H9 (cell line): ENCODE measurements at regions not wholly inside any gene's neighbourhood (a gene's known extent, or its start where the extent isn't known, plus 50 kb on each side); places are given as distances from the start of the nearest gene placed in this dataset.

Experiments
- DNase-seq: peaks from one replicate; pipeline ENCODE4 v3.0.0-alpha.2; 2017
- H2AFZ ChIP-seq: one replicate; pipeline ENCODE4 v1.6.1; 2013; ENCODE audit warnings: mild to moderate bottlenecking, low read length, control low read depth, moderate library complexity
- H2AK5ac ChIP-seq: 2 replicates; pipeline ENCODE4 v1.6.1; 2013; ENCODE audit warnings: low read length, control low read depth, mixed read lengths; ENCODE audit not compliant: insufficient read length
- H2BK120ac ChIP-seq: one replicate; pipeline ENCODE4 v1.6.1; 2013; ENCODE audit warnings: low read depth, mild to moderate bottlenecking, low read length, control low read depth, inconsistent platforms; ENCODE audit not compliant: poor library complexity, severe bottlenecking
- H2BK12ac ChIP-seq: 2 replicates; pipeline ENCODE4 v1.6.1; 2013; ENCODE audit warnings: low read length, control low read depth, mixed read lengths, low read depth; ENCODE audit not compliant: insufficient read length
- H2BK15ac ChIP-seq: 2 replicates; pipeline ENCODE4 v1.6.1; 2013; ENCODE audit warnings: low read depth, low read length, control low read depth
- H2BK20ac ChIP-seq: one replicate; pipeline ENCODE4 v1.6.1; 2013; ENCODE audit warnings: low read depth, mild to moderate bottlenecking, low read length, control low read depth, inconsistent platforms; ENCODE audit not compliant: poor library complexity, severe bottlenecking
- H2BK5ac ChIP-seq: 2 replicates; pipeline ENCODE4 v1.6.1; 2013; ENCODE audit warnings: low read length, control low read depth, mixed read lengths; ENCODE audit not compliant: insufficient read length
- H3K14ac ChIP-seq: 2 replicates; pipeline ENCODE4 v1.6.1; 2013; ENCODE audit warnings: low read length, control low read depth; ENCODE audit not compliant: insufficient read depth
- H3K18ac ChIP-seq: 2 replicates; pipeline ENCODE4 v1.6.1; 2013; ENCODE audit warnings: low read depth, mild to moderate bottlenecking, mixed read lengths, low read length, control low read depth; ENCODE audit not compliant: insufficient read length
- H3K23ac ChIP-seq: 2 replicates; pipeline ENCODE4 v1.6.1; 2013; ENCODE audit warnings: low read length, control low read depth, mixed read lengths, low read depth; ENCODE audit not compliant: insufficient read length
- H3K23me2 ChIP-seq: 2 replicates; pipeline ENCODE4 v1.6.1; 2013; ENCODE audit warnings: low read depth, mild to moderate bottlenecking, mixed read lengths, low read length, control low read depth; ENCODE audit not compliant: insufficient read length, poor library complexity, severe bottlenecking
- H3K27ac ChIP-seq: 2 replicates; pipeline ENCODE4 v1.5.1; 2013; ENCODE audit warnings: low read length, control low read depth, mixed read lengths, low read depth; ENCODE audit not compliant: insufficient read length
- H3K27me3 ChIP-seq: 2 replicates; pipeline ENCODE4 v1.6.1; 2013; ENCODE audit warnings: low read length, control low read depth, inconsistent platforms; ENCODE audit not compliant: insufficient read depth
- H3K4ac ChIP-seq: 2 replicates; pipeline ENCODE4 v1.6.1; 2013; ENCODE audit warnings: low read depth, mild to moderate bottlenecking, control low read depth, inconsistent platforms, low read length, moderate library complexity
- H3K4me1 ChIP-seq: 2 replicates; pipeline ENCODE4 v1.6.1; 2013; ENCODE audit warnings: low read length, control low read depth, inconsistent platforms; ENCODE audit not compliant: insufficient read depth
- H3K4me2 ChIP-seq: 2 replicates; pipeline ENCODE4 v1.6.1; 2013; ENCODE audit warnings: low read length, control low read depth, mixed read lengths; ENCODE audit not compliant: insufficient read length, insufficient read depth
- H3K56ac ChIP-seq: 2 replicates; pipeline ENCODE4 v1.6.1; 2013; ENCODE audit warnings: low read depth, mild to moderate bottlenecking, mixed read lengths, low read length, control low read depth; ENCODE audit not compliant: insufficient read length
- H3K79me1 ChIP-seq: 2 replicates; pipeline ENCODE4 v1.6.1; 2013; ENCODE audit warnings: low read depth, mild to moderate bottlenecking, moderate library complexity, low read length, control low read depth, inconsistent platforms; ENCODE audit not compliant: insufficient read depth, poor library complexity, severe bottlenecking
- H3K79me2 ChIP-seq: 2 replicates; pipeline ENCODE4 v1.6.1; 2013; ENCODE audit warnings: low read length, control low read depth, inconsistent platforms; ENCODE audit not compliant: insufficient read depth
- H3K9ac ChIP-seq: 2 replicates; pipeline ENCODE4 v1.6.1; 2013; ENCODE audit warnings: low read length, control low read depth, mixed read lengths; ENCODE audit not compliant: insufficient read length; ENCODE audit errors: extremely low read depth
- H3K9me3 ChIP-seq: one replicate; pipeline ENCODE4 v1.6.1; 2013; ENCODE audit warnings: low read depth, low read length, inconsistent platforms; ENCODE audit not compliant: control insufficient read depth
- H3T11ph ChIP-seq: one replicate; pipeline ENCODE4 v1.6.1; 2013; ENCODE audit warnings: mild to moderate bottlenecking, low read length, control low read depth, inconsistent platforms
- H4K20me1 ChIP-seq: one replicate; pipeline ENCODE4 v1.6.1; 2013; ENCODE audit not compliant: control insufficient read depth, insufficient read length, insufficient read depth
- H4K5ac ChIP-seq: 2 replicates; pipeline ENCODE4 v1.6.1; 2013; ENCODE audit warnings: low read depth, mild to moderate bottlenecking, mixed read lengths, low read length, control low read depth; ENCODE audit not compliant: insufficient read length
- H4K8ac ChIP-seq: replicated peaks from 2 replicates; pipeline ENCODE4 v1.6.1; 2013; ENCODE audit warnings: low read length, control low read depth, mixed read lengths, low read depth; ENCODE audit not compliant: insufficient read length
- H4K91ac ChIP-seq: 2 replicates; pipeline ENCODE4 v1.6.1; 2013; ENCODE audit warnings: low read depth, mild to moderate bottlenecking, moderate library complexity, mixed read lengths, low read length, control low read depth; ENCODE audit not compliant: insufficient read length
- H3K27ac Mint-ChIP-seq, 3 experiments: 2 replicates in 2 of 3; 3 replicates in 1 of 3; pipeline ENCODE4 v1.8.0; 2020 to 2021; ENCODE audit warnings: mixed read lengths in 3 of 3, mild to moderate bottlenecking in 1 of 3, moderate library complexity in 1 of 3
- H3K27me3 Mint-ChIP-seq: 2 replicates; pipeline ENCODE4 v1.8.0; 2021; ENCODE audit warnings: low read depth, mild to moderate bottlenecking, moderate library complexity, mixed read lengths
- H3K36me3 Mint-ChIP-seq, 3 experiments: 2 replicates in 2 of 3; 3 replicates in 1 of 3; pipeline ENCODE4 v1.8.0; 2020 to 2021; ENCODE audit warnings: low read depth in 3 of 3, mixed read lengths in 3 of 3; ENCODE audit not compliant: insufficient read depth in 1 of 3
- H3K4me1 Mint-ChIP-seq, 2 experiments: 2 replicates each; pipeline ENCODE4 v1.8.0; 2020; ENCODE audit warnings: mixed read lengths in 2 of 2
- H3K4me3 Mint-ChIP-seq, 2 experiments: 2 replicates in 1 of 2; 3 replicates in 1 of 2; pipeline ENCODE4 v1.8.0; 2020 to 2021; ENCODE audit warnings: mild to moderate bottlenecking in 2 of 2, mixed read lengths in 2 of 2, moderate library complexity in 1 of 2
- H3K9me3 Mint-ChIP-seq, 2 experiments: 2 replicates in 1 of 2; 3 replicates in 1 of 2; pipeline ENCODE4 v1.8.0; 2020; ENCODE audit warnings: mild to moderate bottlenecking in 2 of 2, mixed read lengths in 2 of 2, moderate library complexity in 1 of 2
- WGBS: extraction: QIAGEN DNeasy Blood & Tissue Kit; methylation state at CpG from one replicate; pipeline ENCODE4 v1.1.7; 2013; ENCODE audit warnings: missing lambda C conversion rate, low lambda C conversion rate, mixed read lengths; ENCODE audit not compliant: insufficient read length; ENCODE audit errors: extremely low coverage; 5-methylcytosine and 5-hydroxymethylcytosine counted together
- TF ChIP-seq, protein P1 (sequence below): fragments of 200-600 bp; sonication (generic); conservative IDR thresholded peaks from 3 replicates; pipeline ENCODE4 v1.8.0; 2021; ENCODE audit warnings: antibody characterized with exemption, mild to moderate bottlenecking

DNA sequence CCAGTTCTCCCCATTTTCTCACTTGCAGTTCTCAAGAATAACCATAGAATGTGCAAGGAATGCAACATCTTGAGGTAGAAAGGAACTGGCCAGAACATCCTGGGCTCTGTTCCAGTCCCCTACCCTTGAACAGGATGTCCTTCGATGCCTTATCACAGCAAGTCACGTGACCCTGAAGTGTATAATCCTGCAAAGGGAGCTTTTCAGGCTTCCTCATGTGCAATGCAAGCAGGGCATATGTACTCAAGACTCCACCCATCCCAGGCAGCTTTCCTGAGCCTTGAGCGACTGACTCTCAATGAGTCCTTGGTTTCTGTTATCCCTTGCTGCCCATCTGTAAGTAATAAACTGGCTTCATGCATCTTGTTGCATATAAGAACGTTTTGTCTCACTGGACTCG lies 311.0 kb downstream of the MRPL39 start:
- H3K14ac ChIP-seq = no peak overlapping the region
- no peak overlapping the region for H3K56ac ChIP-seq
- no peak overlapping the region for H2BK12ac ChIP-seq
- H3K4me1 Mint-ChIP-seq = peaks cover 11 to 14% of the 10 kb centered on the region in 2 experiments
- H3K4ac ChIP-seq = no peak overlapping the region
- H3K36me3 Mint-ChIP-seq = no peaks in the 10 kb centered on the region; a peak in 1 of 7 replicates
- no peak overlapping the region for H2AK5ac ChIP-seq
- no peak overlapping the region for H3K23ac ChIP-seq
- WGBS = no CpG with 5 or more reads among the region's 5 CpGs
- H3K4me1 ChIP-seq = no peaks in the 10 kb centered on the region; the same call in 1 of the 2 replicates
- H3K79me2 ChIP-seq = no peaks in the 10 kb centered on the region
- TF ChIP-seq, protein P1, sequence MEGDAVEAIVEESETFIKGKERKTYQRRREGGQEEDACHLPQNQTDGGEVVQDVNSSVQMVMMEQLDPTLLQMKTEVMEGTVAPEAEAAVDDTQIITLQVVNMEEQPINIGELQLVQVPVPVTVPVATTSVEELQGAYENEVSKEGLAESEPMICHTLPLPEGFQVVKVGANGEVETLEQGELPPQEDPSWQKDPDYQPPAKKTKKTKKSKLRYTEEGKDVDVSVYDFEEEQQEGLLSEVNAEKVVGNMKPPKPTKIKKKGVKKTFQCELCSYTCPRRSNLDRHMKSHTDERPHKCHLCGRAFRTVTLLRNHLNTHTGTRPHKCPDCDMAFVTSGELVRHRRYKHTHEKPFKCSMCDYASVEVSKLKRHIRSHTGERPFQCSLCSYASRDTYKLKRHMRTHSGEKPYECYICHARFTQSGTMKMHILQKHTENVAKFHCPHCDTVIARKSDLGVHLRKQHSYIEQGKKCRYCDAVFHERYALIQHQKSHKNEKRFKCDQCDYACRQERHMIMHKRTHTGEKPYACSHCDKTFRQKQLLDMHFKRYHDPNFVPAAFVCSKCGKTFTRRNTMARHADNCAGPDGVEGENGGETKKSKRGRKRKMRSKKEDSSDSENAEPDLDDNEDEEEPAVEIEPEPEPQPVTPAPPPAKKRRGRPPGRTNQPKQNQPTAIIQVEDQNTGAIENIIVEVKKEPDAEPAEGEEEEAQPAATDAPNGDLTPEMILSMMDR = no peak
- peaks cover 0 to 3% of the 10 kb centered on the region in 2 experiments; a peak in 3 of 5 replicates for H3K9me3 Mint-ChIP-seq
- H3K79me1 ChIP-seq = no peaks in the 10 kb centered on the region
- no peak overlapping the region for H2BK15ac ChIP-seq
- H2BK5ac ChIP-seq = no peak overlapping the region
- H3K27ac ChIP-seq = no peak overlapping the region
- no peaks in the 10 kb centered on the region; the same call in 1 of the 2 replicates for H3K27me3 Mint-ChIP-seq
- no peak overlapping the region for H3K18ac ChIP-seq
- no peak overlapping the region for H2BK20ac ChIP-seq
- H4K5ac ChIP-seq = no peak overlapping the region
- no peak overlapping the region for H2BK120ac ChIP-seq
- no peak overlapping the region for H3K4me2 ChIP-seq
- H3K27ac Mint-ChIP-seq = no peak overlapping the region
- no peaks in the 10 kb centered on the region for H3K23me2 ChIP-seq
- H3T11ph ChIP-seq = no peak overlapping the region
- no peak overlapping the region for H3K4me3 Mint-ChIP-seq
- H3K9me3 ChIP-seq = no peaks in the 10 kb centered on the region
- H2AFZ ChIP-seq = no peak overlapping the region
- no peak for DNase-seq
- H4K8ac ChIP-seq = no peak overlapping the region
- no peaks in the 10 kb centered on the region for H4K20me1 ChIP-seq
- no peaks in the 10 kb centered on the region for H3K27me3 ChIP-seq
- H3K9ac ChIP-seq = no peak overlapping the region
- H4K91ac ChIP-seq = no peak overlapping the region
